Kidney epithelial cell (primary cell): ENCODE measurements at regions not wholly inside any gene's neighbourhood (a gene's known extent, or its start where the extent isn't known, plus 50 kb on each side); places are given as distances from the start of the nearest gene placed in this dataset.
"Not testable (repeated sequence)": the region's sequence is repeated elsewhere in the genome, so short reads cannot be mapped to it uniquely, and the experiment has no call there.

Source experiments
- DNase-seq: peaks from one replicate; pipeline ENCODE4 v3.0.0-alpha.2; 2010; ENCODE audit warnings: low read depth
- H3K27me3 ChIP-seq: 2 replicates; pipeline ENCODE4 v1.6.0; 2011; ENCODE audit warnings: low read length; ENCODE audit not compliant: control insufficient read depth, insufficient read depth
- H3K36me3 ChIP-seq: 2 replicates; pipeline ENCODE4 v1.5.1; 2011; ENCODE audit warnings: low read length; ENCODE audit not compliant: control insufficient read depth, insufficient read depth
- H3K4me3 ChIP-seq: 2 replicates; pipeline ENCODE4 v1.5.1; 2011; ENCODE audit warnings: low read depth, mild to moderate bottlenecking, control low read depth, low read length
- TF ChIP-seq, protein P1 (sequence below): IDR thresholded peaks from 2 replicates; pipeline ENCODE4 v1.5.1; 2011; ENCODE audit warnings: mild to moderate bottlenecking, moderate library complexity, low read length, control low read depth, inconsistent platforms; ENCODE audit not compliant: insufficient read depth, poor library complexity, severe bottlenecking

DNA sequence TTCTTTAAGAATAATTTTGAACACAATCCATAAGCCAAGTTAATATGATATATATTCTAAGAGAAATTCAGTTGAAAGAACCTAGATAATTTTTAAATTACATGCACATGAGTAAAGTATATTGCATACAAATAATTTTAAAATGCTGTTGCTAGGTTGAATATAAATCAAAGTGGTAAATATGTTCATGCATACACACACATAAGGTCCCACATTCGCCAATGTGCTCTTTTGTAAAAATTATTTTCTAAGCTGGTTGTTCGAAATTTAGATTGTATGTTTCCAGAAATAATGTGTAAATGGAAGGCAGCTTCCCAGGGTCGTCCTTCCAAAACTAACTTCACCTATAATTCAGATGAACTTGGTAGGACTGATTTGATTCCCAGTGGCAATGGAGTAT lies 173.7 kb upstream of the CCDC196 start:
- no peak for DNase-seq
- no peaks in the 10 kb centered on the region for H3K27me3 ChIP-seq
- TF ChIP-seq, protein P1, sequence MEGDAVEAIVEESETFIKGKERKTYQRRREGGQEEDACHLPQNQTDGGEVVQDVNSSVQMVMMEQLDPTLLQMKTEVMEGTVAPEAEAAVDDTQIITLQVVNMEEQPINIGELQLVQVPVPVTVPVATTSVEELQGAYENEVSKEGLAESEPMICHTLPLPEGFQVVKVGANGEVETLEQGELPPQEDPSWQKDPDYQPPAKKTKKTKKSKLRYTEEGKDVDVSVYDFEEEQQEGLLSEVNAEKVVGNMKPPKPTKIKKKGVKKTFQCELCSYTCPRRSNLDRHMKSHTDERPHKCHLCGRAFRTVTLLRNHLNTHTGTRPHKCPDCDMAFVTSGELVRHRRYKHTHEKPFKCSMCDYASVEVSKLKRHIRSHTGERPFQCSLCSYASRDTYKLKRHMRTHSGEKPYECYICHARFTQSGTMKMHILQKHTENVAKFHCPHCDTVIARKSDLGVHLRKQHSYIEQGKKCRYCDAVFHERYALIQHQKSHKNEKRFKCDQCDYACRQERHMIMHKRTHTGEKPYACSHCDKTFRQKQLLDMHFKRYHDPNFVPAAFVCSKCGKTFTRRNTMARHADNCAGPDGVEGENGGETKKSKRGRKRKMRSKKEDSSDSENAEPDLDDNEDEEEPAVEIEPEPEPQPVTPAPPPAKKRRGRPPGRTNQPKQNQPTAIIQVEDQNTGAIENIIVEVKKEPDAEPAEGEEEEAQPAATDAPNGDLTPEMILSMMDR: no peak

DNA sequence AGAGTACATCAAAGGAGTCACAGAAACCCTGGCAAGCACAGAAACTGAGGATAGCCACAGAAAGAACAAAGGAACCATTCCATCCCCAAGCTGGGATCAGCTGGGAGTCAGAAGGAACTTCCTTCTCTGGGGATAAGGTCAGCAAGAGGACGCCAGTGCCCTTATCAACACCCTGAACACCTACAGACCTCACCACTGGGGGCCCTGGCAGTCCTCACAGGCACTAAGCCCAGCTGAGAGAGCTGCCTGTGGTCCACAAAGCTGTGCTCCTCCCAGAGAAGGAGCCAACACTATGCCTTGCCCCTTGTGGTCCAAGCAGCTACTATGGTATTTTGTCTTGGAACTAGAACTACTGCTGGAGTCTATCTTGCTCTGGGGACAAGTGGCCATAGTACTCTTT lies 171.1 kb upstream of the CCDC196 start:
- no peaks in the 10 kb centered on the region for H3K36me3 ChIP-seq
- H3K4me3 ChIP-seq: no peak overlapping the region
- H3K27me3 ChIP-seq: no peaks in the 10 kb centered on the region
- DNase-seq: no peak
- TF ChIP-seq, protein P1: no peak

More for the DNA sequence above, 173.7 kb upstream of the CCDC196 start:
- Histone ChIP-seq H3K36me3 (no peaks in the 10 kb centered on the region), H3K4me3 (no peak overlapping the region)

DNA sequence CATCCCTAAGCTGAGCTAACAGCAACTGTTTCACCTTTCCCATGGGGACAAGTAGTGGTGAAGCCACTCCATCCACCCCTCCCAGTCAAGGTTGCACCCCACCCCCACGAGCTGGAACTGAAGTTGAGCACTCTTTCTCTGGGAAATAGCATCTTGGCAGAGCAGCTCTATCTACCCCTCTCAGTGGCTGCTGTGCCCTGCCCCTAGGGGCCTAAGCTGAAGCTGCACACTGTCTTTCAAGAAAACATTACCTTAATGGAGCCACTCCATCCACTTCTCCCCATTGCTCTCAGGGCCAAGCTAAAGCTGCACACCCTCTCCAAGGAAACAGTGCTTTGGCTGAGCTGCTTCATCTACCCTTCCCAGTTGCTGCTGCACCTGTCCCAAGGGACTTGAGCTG lies 170.6 kb upstream of the CCDC196 start:
- Histone ChIP-seq H3K4me3 (no peak overlapping the region), H3K36me3 (no peaks in the 10 kb centered on the region), H3K27me3 (no peaks in the 10 kb centered on the region)
- TF ChIP-seq, protein P1: no peak
- no peak for DNase-seq

DNA sequence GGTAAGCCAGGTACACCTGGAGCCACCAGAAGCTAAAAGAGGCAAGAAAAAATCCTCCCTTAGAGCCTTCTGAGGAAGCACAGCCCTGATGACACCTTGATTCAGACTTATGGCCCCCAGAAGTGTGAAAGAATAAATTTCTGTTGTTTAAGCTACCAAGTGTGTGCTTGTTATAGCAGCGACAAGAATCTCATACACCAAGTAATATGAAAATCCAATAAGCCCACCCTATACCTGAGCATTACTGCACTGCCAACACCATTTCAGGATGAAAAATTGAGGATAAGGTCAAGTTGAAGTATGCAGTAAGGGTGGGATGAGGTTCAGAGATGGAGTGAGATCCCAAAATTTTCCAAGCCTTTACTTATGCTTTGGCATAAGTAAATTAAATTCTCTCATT lies 163.6 kb upstream of the CCDC196 start:
- DNase-seq: no peak
- Histone ChIP-seq H3K36me3 (no peaks in the 10 kb centered on the region), H3K4me3 (no peak overlapping the region), H3K27me3 (no peaks in the 10 kb centered on the region)
- TF ChIP-seq, protein P1: no peak

DNA sequence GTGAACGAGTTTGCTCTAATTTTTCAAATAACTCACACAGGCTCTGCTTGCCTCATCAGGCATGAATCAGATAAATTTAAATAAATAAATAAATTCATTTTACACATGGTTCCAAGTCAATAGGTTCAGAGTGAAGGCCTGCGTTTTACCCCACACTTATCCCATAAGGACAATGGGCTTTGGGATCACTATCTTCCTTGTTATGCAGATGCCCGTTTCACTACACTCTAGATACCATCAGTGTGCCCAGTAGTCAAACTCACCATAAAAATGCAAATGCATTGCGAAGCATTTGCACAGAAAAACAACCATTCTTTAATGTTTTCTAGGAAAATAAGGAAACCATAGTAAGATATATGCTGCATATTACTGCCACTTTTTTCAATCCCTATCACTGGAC lies 155.9 kb upstream of the CCDC196 start:
- Histone ChIP-seq H3K4me3 (no peak overlapping the region), H3K27me3 (no peaks in the 10 kb centered on the region), H3K36me3 (no peaks in the 10 kb centered on the region)
- DNase-seq: no peak
- TF ChIP-seq, protein P1: no peak

DNA sequence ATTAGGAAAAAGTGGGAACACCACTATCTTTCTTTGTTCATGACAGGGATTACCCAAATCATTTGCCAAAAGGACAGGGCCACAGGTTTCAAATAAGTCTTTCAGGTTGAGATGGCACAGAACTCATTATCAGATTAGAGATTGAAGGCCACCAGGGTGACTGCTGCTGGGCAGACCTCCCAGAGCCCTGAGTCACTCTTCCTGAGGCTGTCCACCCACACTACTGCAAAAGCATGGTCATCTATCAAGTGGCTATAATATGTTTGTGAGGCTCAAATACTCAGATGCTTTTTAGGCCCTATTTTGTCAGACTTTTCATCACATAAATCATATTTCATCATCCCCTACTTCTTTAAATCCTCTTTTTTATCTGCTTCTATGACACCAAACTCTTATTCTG lies 155.3 kb upstream of the CCDC196 start:
- TF ChIP-seq, protein P1: no peak
- Histone ChIP-seq H3K4me3 (no peak overlapping the region), H3K27me3 (no peaks in the 10 kb centered on the region), H3K36me3 (no peaks in the 10 kb centered on the region)
- no peak for DNase-seq

DNA sequence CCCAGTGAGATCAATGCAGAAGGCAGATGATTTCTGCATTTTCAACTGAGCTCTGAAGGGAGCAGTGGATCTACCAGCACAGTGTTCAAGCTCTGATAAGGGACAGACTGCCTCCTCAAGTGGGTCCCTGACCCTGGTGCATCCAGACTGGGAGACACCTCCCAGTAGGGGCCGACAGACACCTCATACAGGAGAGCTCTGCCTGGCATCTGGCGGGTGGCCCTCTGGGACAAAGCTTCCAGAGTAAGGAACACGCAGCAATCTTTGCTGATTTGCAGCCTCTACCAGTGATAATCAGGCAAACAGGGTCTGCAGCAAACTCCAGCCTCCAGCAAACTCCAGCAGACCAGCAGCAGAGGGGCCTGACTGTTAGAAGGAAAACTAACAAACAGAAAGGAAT lies 152.9 kb upstream of the CCDC196 start:
- H3K36me3 ChIP-seq, H3K4me3 ChIP-seq, H3K27me3 ChIP-seq, DNase-seq: not testable (repeated sequence)
